GM11168 (cell line): ENCODE measurements at regions not wholly inside any gene's neighbourhood (a gene's known extent, or its start where the extent isn't known, plus 50 kb on each side); places are given as distances from the start of the nearest gene placed in this dataset.

Source experiments
- in situ Hi-C: fragments of 300-500 bp; cut with MboI; formaldehyde crosslinking; loops from one replicate; pipeline ENCODE4 v1.12.0; 2022; ENCODE audit warnings: low sequenced_read_pairs; ENCODE audit not compliant: unreplicated experiment

GRCh38 chr12:24562771-24563431, 386.0 kb downstream of the BCAT1 start:
- in situ Hi-C loops = no loop called here

GRCh38 chr12:24561882-24562770, 386.8 kb downstream of the BCAT1 start:
- in situ Hi-C loops = no loop called here

- in situ Hi-C loops = no loop called here
Observed at GRCh38 chr12:24561411-24561871, 387.5 kb downstream of the BCAT1 start.

- in situ Hi-C loops = no loop called here
Observed at GRCh38 chr12:24560831-24561271, 388.1 kb downstream of the BCAT1 start.

- in situ Hi-C loops = no loop called here
Observed at GRCh38 chr12:24560192-24560775, 388.6 kb downstream of the BCAT1 start.

GRCh38 chr12:24557738-24558137, 391.2 kb downstream of the BCAT1 start:
- in situ Hi-C loops = no loop called here

GRCh38 chr12:24555730-24556129, 393.2 kb downstream of the BCAT1 start:
- in situ Hi-C loops = no loop called here

- in situ Hi-C loops = no loop called here
Observed at GRCh38 chr12:24554612-24555295, 394.1 kb downstream of the BCAT1 start.

GRCh38 chr12:24553259-24553658, 395.6 kb downstream of the BCAT1 start:
- in situ Hi-C loops = no loop called here

GRCh38 chr12:24551163-24551786, 397.6 kb downstream of the BCAT1 start:
- in situ Hi-C loops = no loop called here

GRCh38 chr12:24550609-24551008, 398.3 kb downstream of the BCAT1 start:
- in situ Hi-C loops = no loop called here

- in situ Hi-C loops = no loop called here
Observed at GRCh38 chr12:24546661-24547060, 402.2 kb downstream of the BCAT1 start.

- in situ Hi-C loops = no loop called here
Observed at GRCh38 chr12:24546084-24546483, 402.8 kb downstream of the BCAT1 start.

GRCh38 chr12:24544368-24544767, 404.5 kb downstream of the BCAT1 start:
- in situ Hi-C loops = no loop called here

GRCh38 chr12:24541193-24541871, 407.6 kb downstream of the BCAT1 start:
- in situ Hi-C loops = no loop called here

- in situ Hi-C loops = no loop called here
Observed at GRCh38 chr12:24539646-24540045, 409.3 kb downstream of the BCAT1 start.

- in situ Hi-C loops = no loop called here
Observed at GRCh38 chr12:24537083-24537860, 411.6 kb downstream of the BCAT1 start.

GRCh38 chr12:24535334-24536069, 413.4 kb downstream of the BCAT1 start:
- in situ Hi-C loops = no loop called here
